Testis (tissue), 2 donors: ENCODE measurements at regions not wholly inside any gene's neighbourhood (a gene's known extent, or its start where the extent isn't known, plus 50 kb on each side); places are given as distances from the start of the nearest gene placed in this dataset.

Experiments used
- DNase-seq: peaks from one replicate; pipeline ENCODE4 v3.0.0-alpha.2; 2019
- H3K27ac ChIP-seq, 2 donors: fragments of 200-600 bp; sonication (generic); one replicate each; pipeline ENCODE4 v1.5.1; 2019
- H3K27me3 ChIP-seq: fragments of 200-600 bp; sonication (generic); one replicate; pipeline ENCODE4 v1.5.1; 2019
- H3K36me3 ChIP-seq: fragments of 200-600 bp; sonication (generic); one replicate; pipeline ENCODE4 v1.5.1; 2017; ENCODE audit warnings: low read depth; ENCODE audit errors: missing control alignments
- H3K4me1 ChIP-seq: fragments of 200-600 bp; sonication (generic); one replicate; pipeline ENCODE4 v1.5.1; 2019
- H3K4me3 ChIP-seq, 2 donors: fragments of 200-600 bp; sonication (generic); one replicate each; pipeline ENCODE4 v1.5.1; 2017 to 2019
- H3K9me3 ChIP-seq: fragments of 200-600 bp; sonication (generic); one replicate; pipeline ENCODE4 v1.5.1; 2017
- CTCF ChIP-seq, 3 experiments: fragments of 450-650 bp in 2 of 3; fragments of 200-600 bp in 1 of 3; sonication (generic) in 1 of 3; IDR thresholded peaks; one replicate each; pipeline ENCODE4 v1.5.1; 2016 to 2019; ENCODE audit warnings: antibody characterized with exemption in 3 of 3, mild to moderate bottlenecking in 2 of 3, moderate library complexity in 1 of 3
- POLR2A ChIP-seq: fragments of 450-650 bp; IDR thresholded peaks from one replicate; pipeline ENCODE4 v1.6.1; 2017; ENCODE audit warnings: antibody characterized with exemption, mild to moderate bottlenecking, moderate library complexity
- WGBS, 2 donors: methylation state at CpG; one replicate each; pipeline ENCODE4 v1.1.5; 2018; 5-methylcytosine and 5-hydroxymethylcytosine counted together
- intact Hi-C: fragments of 100-400 bp; cut with DNase I; formaldehyde crosslinking; loops from one replicate; pipeline ENCODE4 v1.15.1; 2023; ENCODE audit warnings: low total_unique reads

GRCh38 chr6:4554645-4555044 lies 221.6 kb upstream of the CDYL start:
- no peak for DNase-seq

GRCh38 chr6:4553387-4553786 lies 222.8 kb upstream of the CDYL start:
- no peak overlapping the region for H3K27ac ChIP-seq
- H3K36me3 ChIP-seq = no peaks in the 10 kb centered on the region
- no peaks in the 10 kb centered on the region for H3K27me3 ChIP-seq
- TF ChIP-seq POLR2A (no peak), CTCF (IDR thresholded peaks at IDR 0.05) (no peak)
- H3K4me3 ChIP-seq = no peak overlapping the region
- no peaks in the 10 kb centered on the region for H3K4me1 ChIP-seq
- DNase-seq = no peak
- H3K9me3 ChIP-seq = no peaks in the 10 kb centered on the region
- intact Hi-C loops = no loop called here
- 89 to 91% methylated on average over 10 of the region's 10 CpGs for WGBS, 2 donors

More at GRCh38 chr6:4554645-4555044, 221.6 kb upstream of the CDYL start:
- H3K4me1 ChIP-seq = no peaks in the 10 kb centered on the region
- H3K4me3 ChIP-seq = no peak overlapping the region
- H3K9me3 ChIP-seq = no peaks in the 10 kb centered on the region
- no peaks in the 10 kb centered on the region for H3K27me3 ChIP-seq
- H3K27ac ChIP-seq = no peak overlapping the region
- intact Hi-C loops = no loop called here
- no peak for TF ChIP-seq CTCF (IDR thresholded peaks at IDR 0.05)
- TF ChIP-seq POLR2A = no peak
- no peaks in the 10 kb centered on the region for H3K36me3 ChIP-seq

GRCh38 chr6:4550227-4550597 lies 226.0 kb upstream of the CDYL start:
- WGBS, 2 donors = 74% methylated on average over 1 of the region's 1 CpG; no CpG with 5 or more reads in 1 of the 2 donors
- DNase-seq = peak; percentile 29
- intact Hi-C loops = no loop called here
- H3K9me3 ChIP-seq = no peaks in the 10 kb centered on the region
- no peak overlapping the region for H3K4me3 ChIP-seq
- TF ChIP-seq POLR2A (no peak), CTCF (IDR thresholded peaks at IDR 0.05) (no peak)
- H3K4me1 ChIP-seq = no peaks in the 10 kb centered on the region
- no peak overlapping the region for H3K27ac ChIP-seq
- no peaks in the 10 kb centered on the region for H3K27me3 ChIP-seq
- no peaks in the 10 kb centered on the region for H3K36me3 ChIP-seq

- WGBS, 2 donors = 71 to 80% methylated on average over 18 to 23 of the region's 23 CpGs
- Histone ChIP-seq H3K36me3 (no peaks in the 10 kb centered on the region), H3K27ac (no peak overlapping the region), H3K4me3 (no peak overlapping the region), H3K27me3 (no peaks in the 10 kb centered on the region), H3K4me1 (no peaks in the 10 kb centered on the region), H3K9me3 (no peaks in the 10 kb centered on the region)
- intact Hi-C loops = no loop called here
- no peak for TF ChIP-seq POLR2A
- no peak for TF ChIP-seq CTCF (IDR thresholded peaks at IDR 0.05)
- no peak for DNase-seq
Observed at GRCh38 chr6:4549556-4550226, 226.5 kb upstream of the CDYL start.

- Histone ChIP-seq H3K4me1 (no peaks in the 10 kb centered on the region), H3K36me3 (no peaks in the 10 kb centered on the region), H3K4me3 (no peak overlapping the region), H3K9me3 (no peaks in the 10 kb centered on the region), H3K27me3 (no peaks in the 10 kb centered on the region), H3K27ac (no peak overlapping the region)
- intact Hi-C loops = no loop called here
- DNase-seq = no peak
- TF ChIP-seq CTCF (IDR thresholded peaks at IDR 0.05) (no peak), POLR2A (no peak)
- WGBS, 2 donors = 81 to 97% methylated on average over 4 of the region's 4 CpGs
Observed at GRCh38 chr6:4545893-4546292, 230.3 kb upstream of the CDYL start.
